H1 (cell line): ENCODE measurements at regions not wholly inside any gene's neighbourhood (a gene's known extent, or its start where the extent isn't known, plus 50 kb on each side); places are given as distances from the start of the nearest gene placed in this dataset.
A peak's percentile ranks its signal among the peaks of the same experiment; 100 is the strongest.

ENCODE experiments used
- CTCF ChIA-PET: fragments of 300-600 bp; sonication (Branson Sonifier 250); formaldehyde crosslinking; loops from one replicate; lab custom pipeline; 2021; ENCODE audit not compliant: partially characterized antibody; lab: Charles Lee
- POLR2A ChIA-PET: fragments of 300-600 bp; sonication (Branson Sonifier 250); formaldehyde crosslinking; loops from one replicate; lab custom pipeline; 2021; ENCODE audit warnings: inconsistent platforms; ENCODE audit not compliant: partially characterized antibody; lab: Charles Lee
- DNase-seq, 2 experiments: peaks; one replicate each; pipeline versions ENCODE4 v3.0.0 to v3.0.0-alpha.2; 2010 to 2022; ENCODE audit warnings: low spot score in 2 of 2, low read depth in 1 of 2, mixed read lengths in 1 of 2
- FAIRE-seq: peaks from 2 replicates; lab custom pipeline; 2011; peaks lifted over from hg19 to GRCh38; lab: Jason Lieb, UNC
- H2AFZ ChIP-seq: 2 replicates; pipeline ENCODE4 v1.8.1; 2012; ENCODE audit warnings: low read length, inconsistent platforms
- H2AK5ac ChIP-seq: 2 replicates; pipeline ENCODE4 v1.6.1; 2013; ENCODE audit warnings: low read depth, low read length
- H2BK120ac ChIP-seq: replicated peaks from 2 replicates; pipeline ENCODE3; 2013; ENCODE audit warnings: low read depth, low read length, inconsistent platforms
- H2BK12ac ChIP-seq: 2 replicates; pipeline ENCODE4 v1.6.1; 2013; ENCODE audit warnings: low read depth, low read length
- H2BK15ac ChIP-seq: 2 replicates; pipeline ENCODE4 v1.6.1; 2013; ENCODE audit warnings: low read length
- H2BK20ac ChIP-seq: 2 replicates; pipeline ENCODE4 v1.6.1; 2013; ENCODE audit warnings: low read length
- H2BK5ac ChIP-seq: 2 replicates; pipeline ENCODE4 v1.6.1; 2013; ENCODE audit warnings: low read depth, low read length
- H3K14ac ChIP-seq: 2 replicates; pipeline ENCODE4 v1.6.1; 2013; ENCODE audit warnings: inconsistent platforms; ENCODE audit not compliant: insufficient read length
- H3K18ac ChIP-seq: 2 replicates; pipeline ENCODE4 v1.6.1; 2013; ENCODE audit warnings: low read length; ENCODE audit errors: extremely low read depth
- H3K23ac ChIP-seq: 2 replicates; pipeline ENCODE4 v1.6.1; 2013; ENCODE audit warnings: inconsistent platforms; ENCODE audit not compliant: insufficient read length
- H3K23me2 ChIP-seq: 2 replicates; pipeline ENCODE4 v1.6.1; 2013; ENCODE audit warnings: low read depth, low read length
- H3K27ac ChIP-seq: 2 replicates; pipeline ENCODE4 v1.6.1; 2011; ENCODE audit warnings: low read depth, low read length, inconsistent platforms
- H3K27me3 ChIP-seq, 4 experiments: replicated peaks in 1 of 4; 1 replicate in 1 of 4; 2 replicates in 3 of 4; pipeline versions ENCODE4 v1.6.1 to v1.8.1; 2011 to 2013; ENCODE audit warnings: low read length in 3 of 4, mild to moderate bottlenecking in 3 of 4, inconsistent platforms in 2 of 4, mixed read lengths in 2 of 4, moderate library complexity in 1 of 4; ENCODE audit not compliant: control insufficient read depth in 3 of 4, insufficient read depth in 3 of 4; ENCODE audit errors: extremely low read depth in 1 of 4
- H3K36me3 ChIP-seq, 4 experiments: 2 replicates each; pipeline versions ENCODE4 v1.6.1 to v1.8.1; 2011 to 2013; ENCODE audit warnings: mild to moderate bottlenecking in 4 of 4, low read length in 3 of 4, moderate library complexity in 2 of 4, control low read depth in 1 of 4, inconsistent platforms in 1 of 4; ENCODE audit not compliant: insufficient read depth in 4 of 4, control insufficient read depth in 2 of 4
- H3K4ac ChIP-seq: replicated peaks from 2 replicates; pipeline ENCODE3; 2013; ENCODE audit warnings: low read length, low read depth, mixed read lengths, inconsistent platforms; ENCODE audit not compliant: insufficient read length
- H3K4me1 ChIP-seq, 4 experiments: replicated peaks in 1 of 4; 1 replicate in 1 of 4; 2 replicates in 3 of 4; pipeline versions ENCODE4 v1.6.1 to v1.8.1; 2011 to 2013; ENCODE audit warnings: low read length in 3 of 4, inconsistent platforms in 2 of 4, mixed read lengths in 1 of 4; ENCODE audit not compliant: insufficient read depth in 4 of 4, control insufficient read depth in 3 of 4
- H3K4me2 ChIP-seq, 2 experiments: 2 replicates each; pipeline versions ENCODE4 v1.6.1 to v1.8.1; 2011 to 2013; ENCODE audit warnings: low read depth in 2 of 2, low read length in 2 of 2, control low read depth in 1 of 2, inconsistent platforms in 1 of 2, mild to moderate bottlenecking in 1 of 2; ENCODE audit not compliant: insufficient read depth in 1 of 2
- H3K4me3 ChIP-seq, 4 experiments: fragments of 200-600, 300-600 bp in 1 of 4; sonication (generic), shearing (Covaris generic), sonication (Bioruptor Twin) in 1 of 4; 2 replicates each; pipeline versions ENCODE4 v1.5.1 to v1.8.1; 2011 to 2016; ENCODE audit warnings: low read length in 4 of 4, low read depth in 3 of 4, control low read depth in 2 of 4, inconsistent platforms in 2 of 4, mild to moderate bottlenecking in 2 of 4, mixed read lengths in 1 of 4, moderate library complexity in 1 of 4; ENCODE audit not compliant: insufficient read depth in 2 of 4; ENCODE audit errors: extremely low read depth in 1 of 4
- H3K56ac ChIP-seq: replicated peaks from 2 replicates; pipeline ENCODE3; 2013; ENCODE audit warnings: low read depth, mild to moderate bottlenecking, mixed read lengths, low read length, inconsistent platforms; ENCODE audit not compliant: insufficient read length
- H3K79me1 ChIP-seq: 2 replicates; pipeline ENCODE4 v1.6.1; 2013; ENCODE audit warnings: low read depth, low read length, control low read depth
- H3K79me2 ChIP-seq, 2 experiments: 2 replicates each; pipeline versions ENCODE4 v1.6.1 to v1.8.1; 2012 to 2013; ENCODE audit warnings: low read length in 2 of 2, mild to moderate bottlenecking in 2 of 2, inconsistent platforms in 1 of 2; ENCODE audit not compliant: insufficient read depth in 2 of 2, control insufficient read depth in 1 of 2
- H3K9ac ChIP-seq, 4 experiments: replicated peaks in 1 of 4; 1 replicate in 1 of 4; 2 replicates in 3 of 4; pipeline versions ENCODE4 v1.6.1 to v1.8.1; 2011 to 2013; ENCODE audit warnings: low read depth in 3 of 4, low read length in 3 of 4, control low read depth in 2 of 4, mild to moderate bottlenecking in 2 of 4, moderate library complexity in 2 of 4, inconsistent platforms in 1 of 4; ENCODE audit errors: extremely low read depth in 1 of 4
- H3K9me3 ChIP-seq, 2 experiments: 2 replicates each; pipeline versions ENCODE4 v1.6.1 to v1.8.1; 2012 to 2013; ENCODE audit warnings: mild to moderate bottlenecking in 2 of 2, moderate library complexity in 2 of 2, control low read depth in 1 of 2, inconsistent platforms in 1 of 2, low read depth in 1 of 2, low read length in 1 of 2, mixed read lengths in 1 of 2; ENCODE audit not compliant: insufficient read depth in 2 of 2
- H4K20me1 ChIP-seq, 2 experiments: replicated peaks in 1 of 2; 2 replicates each; pipeline versions ENCODE3 to v1.8.1; 2011 to 2013; ENCODE audit warnings: inconsistent platforms in 2 of 2, low read length in 2 of 2, mild to moderate bottlenecking in 1 of 2; ENCODE audit not compliant: insufficient read depth in 2 of 2, control insufficient read depth in 1 of 2
- H4K5ac ChIP-seq: 2 replicates; pipeline ENCODE4 v1.6.1; 2013; ENCODE audit warnings: low read length, low read depth, mixed read lengths, inconsistent platforms; ENCODE audit not compliant: insufficient read length
- H4K8ac ChIP-seq: 2 replicates; pipeline ENCODE4 v1.8.0; 2013; ENCODE audit warnings: mild to moderate bottlenecking, moderate library complexity, low read length, inconsistent platforms; ENCODE audit not compliant: insufficient read depth; ENCODE audit errors: extremely low read depth
- H4K91ac ChIP-seq: replicated peaks from 2 replicates; pipeline ENCODE3; 2013; ENCODE audit warnings: low read length, mixed read lengths, inconsistent platforms; ENCODE audit not compliant: insufficient read length
- CTCF ChIP-seq, 3 experiments: IDR thresholded peaks; 1 replicate in 2 of 3; 2 replicates in 1 of 3; pipeline versions ENCODE4 v1.5.1 to v1.6.1; 2011; ENCODE audit warnings: low read length in 3 of 3, mild to moderate bottlenecking in 3 of 3, inconsistent platforms in 2 of 3, low read depth in 1 of 3, moderate library complexity in 1 of 3; ENCODE audit not compliant: insufficient read depth in 1 of 3; ENCODE audit errors: control extremely low read depth in 1 of 3
- EGR1 ChIP-seq: IDR thresholded peaks from 2 replicates; pipeline ENCODE4 v1.6.1; 2011; ENCODE audit warnings: low read depth, low read length, borderline replicate concordance
- MAX ChIP-seq: IDR thresholded peaks from 2 replicates; pipeline ENCODE4 v1.6.1; 2012; ENCODE audit warnings: inconsistent platforms
- RAD21 ChIP-seq, 2 experiments: IDR thresholded peaks in 1 of 2; conservative IDR thresholded peaks in 1 of 2; 2 replicates each; pipeline ENCODE4 v1.6.1; 2011; ENCODE audit warnings: low read depth in 2 of 2, low read length in 2 of 2, improper control_type of control experiment in 1 of 2, inconsistent platforms in 1 of 2, mild to moderate bottlenecking in 1 of 2, moderate library complexity in 1 of 2
- TAF1 ChIP-seq: IDR thresholded peaks from 2 replicates; pipeline ENCODE4 v1.6.1; 2011; ENCODE audit warnings: mild to moderate bottlenecking, low read depth, low read length
- WGBS, 2 experiments: shearing (Covaris generic) in 1 of 2; methylation state at CpG; one replicate each; pipeline versions ENCODE4 v1.1.6 to v1.1.7; 2013 to 2015; ENCODE audit warnings: low lambda C conversion rate in 2 of 2, mixed read lengths in 2 of 2, inconsistent platforms in 1 of 2, low coverage in 1 of 2, missing lambda C conversion rate in 1 of 2; ENCODE audit not compliant: insufficient replicate concordance in 2 of 2, insufficient coverage in 1 of 2, insufficient read length in 1 of 2; ENCODE audit errors: extremely low coverage in 1 of 2, missing lambda C conversion rate in 1 of 2; 5-methylcytosine and 5-hydroxymethylcytosine counted together

DNA sequence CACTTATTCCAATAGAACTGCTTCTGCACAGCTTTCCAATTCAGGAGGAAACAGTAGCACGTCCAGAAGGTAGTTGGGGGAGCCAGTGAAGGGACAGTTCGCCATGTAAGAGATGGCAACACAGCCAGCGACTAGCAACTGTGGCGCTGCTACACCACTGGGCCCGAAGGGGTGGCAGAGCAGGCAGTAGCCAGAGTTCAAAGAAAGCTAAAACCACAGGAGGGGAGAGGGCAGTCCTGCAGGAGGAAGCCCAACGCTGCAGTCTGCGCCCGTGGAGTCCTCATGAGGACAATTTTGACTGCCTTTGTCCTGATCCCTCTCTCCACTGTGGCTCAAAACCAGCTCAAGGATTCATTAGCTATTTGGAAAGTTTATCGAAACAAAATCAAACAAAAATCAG lies 591.2 kb downstream of the VRK1 start:
- H3K79me1 ChIP-seq: no peaks in the 10 kb centered on the region
- POLR2A ChIA-PET: no interaction called here
- H2BK120ac ChIP-seq: no peak overlapping the region
- H3K4me3 ChIP-seq: no peak overlapping the region
- H2AK5ac ChIP-seq: no peak overlapping the region
- WGBS, 2 experiments: 66% methylated on average over 9 of the region's 9 CpGs; no CpG with 5 or more reads in 1 of the 2 experiments
- no peaks in the 10 kb centered on the region for H3K79me2 ChIP-seq
- no peaks in the 10 kb centered on the region for H4K20me1 ChIP-seq
- no peak overlapping the region for H3K56ac ChIP-seq
- H3K4ac ChIP-seq: no peak overlapping the region
- peak overlapping the region; percentile 52 for H4K91ac ChIP-seq
- TF ChIP-seq CTCF (IDR thresholded peaks at IDR 0.05; ENCODE audit: control extremely low read depth in 1 of 3, insufficient read depth in 1 of 3, low read depth in 1 of 3, low read length in 3 of 3) (0 out of 4 replicates have a peak, but pooled peaks of 1 of the 3 experiments have one; percentile 5), MAX (no peak), RAD21 (IDR thresholded peaks at IDR 0.05 in 1 of 2, conservative IDR thresholded peaks at IDR 0.05 in 1 of 2; ENCODE audit: low read depth in 2 of 2, low read length in 2 of 2) (0 out of 4 replicates have a peak, but pooled peaks of 1 of the 2 experiments have one; percentile 1), EGR1 (no peak), TAF1 (no peak)
- TF ChIP-seq, all 59 proteins: peak for 2
- H3K23me2 ChIP-seq: no peaks in the 10 kb centered on the region
- no peak overlapping the region for H4K8ac ChIP-seq
- peaks cover 0 to 17% (median 9%) of the 10 kb centered on the region in 4 experiments; a peak in 4 of 7 replicates for H3K4me1 ChIP-seq
- H2BK12ac ChIP-seq: no peak overlapping the region
- no peak overlapping the region for H4K5ac ChIP-seq
- H3K36me3 ChIP-seq: no peaks in the 10 kb centered on the region; a peak in 1 of 8 replicates
- H2BK15ac ChIP-seq: no peak overlapping the region
- FAIRE-seq (no peak), DNase-seq (no peak)
- no peak overlapping the region for H3K14ac ChIP-seq
- H3K4me2 ChIP-seq: no peak overlapping the region
- H2BK5ac ChIP-seq: no peak overlapping the region
- no peak overlapping the region for H3K9ac ChIP-seq
- peak overlapping the region; percentile 52; the same call in 1 of the 2 replicates for H2AFZ ChIP-seq
- no peaks in the 10 kb centered on the region for H3K9me3 ChIP-seq
- H3K18ac ChIP-seq: no peak overlapping the region
- CTCF ChIA-PET: interaction anchor here (0.6 to 1.7 kb wide), 3 partner anchors 19 to 514 kb away, joined by 5 read pairs; no protein-coding TSS in a partner anchor
- no peak overlapping the region for H3K27ac ChIP-seq
- H3K23ac ChIP-seq: no peak overlapping the region
- no peak overlapping the region for H2BK20ac ChIP-seq
- H3K27me3 ChIP-seq: no peaks in the 10 kb centered on the region
